Activated naive CD4-positive, alpha-beta T cell treated with anti-CD3 and anti-CD28 coated beads for 36 hours (primary cell): ENCODE measurements at regions not wholly inside any gene's neighbourhood (a gene's known extent, or its start where the extent isn't known, plus 50 kb on each side); places are given as distances from the start of the nearest gene placed in this dataset.

Experiments
- CTCF ChIA-PET: fragments of 350-600 bp; sonication (Branson Sonifier 250); formaldehyde crosslinking; loops from one replicate; lab custom pipeline; 2021; ENCODE audit warnings: antibody characterized with exemption; lab: Charles Lee
- DNase-seq: peaks from one replicate; pipeline ENCODE4 v3.0.0-alpha.2; 2020
- H3K27ac Mint-ChIP-seq: one replicate; pipeline ENCODE4 v1.8.0; 2021; ENCODE audit warnings: mild to moderate bottlenecking, mixed read lengths
- H3K27me3 Mint-ChIP-seq: one replicate; pipeline ENCODE4 v1.8.0; 2021; ENCODE audit warnings: low read depth, mixed read lengths
- H3K36me3 Mint-ChIP-seq: one replicate; pipeline ENCODE4 v1.8.0; 2021; ENCODE audit warnings: low read depth, mixed read lengths
- H3K4me1 Mint-ChIP-seq: one replicate; pipeline ENCODE4 v1.8.0; 2021; ENCODE audit warnings: low read depth, mixed read lengths
- H3K4me3 Mint-ChIP-seq: one replicate; pipeline ENCODE4 v1.8.0; 2021; ENCODE audit warnings: mild to moderate bottlenecking, moderate library complexity, mixed read lengths
- H3K9me3 Mint-ChIP-seq: one replicate; pipeline ENCODE4 v1.8.0; 2021; ENCODE audit warnings: mixed read lengths
- intact Hi-C: fragments of 100-400 bp; cut with micrococcal nuclease; formaldehyde crosslinking; loops from one replicate; pipeline ENCODE4 v1.15.1; 2023

- no peak for DNase-seq
- Mint-ChIP-seq H3K36me3 (no peaks in the 10 kb centered on the region), H3K4me1 (no peaks in the 10 kb centered on the region), H3K9me3 (peaks cover 4% of the 10 kb centered on the region), H3K4me3 (no peak overlapping the region), H3K27ac (no peak overlapping the region), H3K27me3 (no peaks in the 10 kb centered on the region)
- intact Hi-C loops: no loop called here
- CTCF ChIA-PET: interaction anchor here (1.0 kb wide), 1 partner anchor 109 kb away, joined by 3 read pairs; no protein-coding TSS in a partner anchor
These were observed 503.4 kb downstream of the CCDC85A start for GRCh38 chr2:56687169-56687568.

GRCh38 chr2:56688661-56689060 is 504.9 kb downstream of the CCDC85A start:
- DNase-seq: no peak
- CTCF ChIA-PET: no interaction called here
- intact Hi-C loops: no loop called here
- no peaks in the 10 kb centered on the region for H3K27me3 Mint-ChIP-seq
- H3K27ac Mint-ChIP-seq: no peak overlapping the region
- H3K9me3 Mint-ChIP-seq: peaks cover 4% of the 10 kb centered on the region
- H3K4me3 Mint-ChIP-seq: no peak overlapping the region
- H3K4me1 Mint-ChIP-seq: no peaks in the 10 kb centered on the region
- no peaks in the 10 kb centered on the region for H3K36me3 Mint-ChIP-seq

- CTCF ChIA-PET: no interaction called here
- Mint-ChIP-seq H3K4me3 (no peak overlapping the region), H3K4me1 (no peaks in the 10 kb centered on the region), H3K36me3 (no peaks in the 10 kb centered on the region), H3K27ac (no peak overlapping the region), H3K27me3 (no peaks in the 10 kb centered on the region), H3K9me3 (peaks cover 4% of the 10 kb centered on the region)
- DNase-seq: no peak
- intact Hi-C loops: no loop called here
These were observed 509.7 kb downstream of the CCDC85A start for GRCh38 chr2:56693501-56693900.

GRCh38 chr2:56703001-56703400 is 519.2 kb downstream of the CCDC85A start:
- intact Hi-C loops: no loop called here
- no peaks in the 10 kb centered on the region for H3K36me3 Mint-ChIP-seq
- no peaks in the 10 kb centered on the region for H3K27me3 Mint-ChIP-seq
- no peak overlapping the region for H3K4me3 Mint-ChIP-seq
- H3K9me3 Mint-ChIP-seq: peaks cover 5% of the 10 kb centered on the region
- DNase-seq: no peak
- CTCF ChIA-PET: no interaction called here
- H3K27ac Mint-ChIP-seq: no peak overlapping the region
- no peaks in the 10 kb centered on the region for H3K4me1 Mint-ChIP-seq

GRCh38 chr2:56705713-56706112 is 521.9 kb downstream of the CCDC85A start:
- no peaks in the 10 kb centered on the region for H3K9me3 Mint-ChIP-seq
- no peak for DNase-seq
- CTCF ChIA-PET: no interaction called here
- H3K27me3 Mint-ChIP-seq: no peaks in the 10 kb centered on the region
- H3K27ac Mint-ChIP-seq: no peak overlapping the region
- intact Hi-C loops: no loop called here
- no peaks in the 10 kb centered on the region for H3K36me3 Mint-ChIP-seq
- H3K4me3 Mint-ChIP-seq: no peak overlapping the region
- H3K4me1 Mint-ChIP-seq: no peaks in the 10 kb centered on the region

GRCh38 chr2:56707218-56707617 is 523.4 kb downstream of the CCDC85A start:
- Mint-ChIP-seq H3K4me1 (no peaks in the 10 kb centered on the region), H3K27ac (no peak overlapping the region), H3K27me3 (no peaks in the 10 kb centered on the region), H3K4me3 (no peak overlapping the region), H3K9me3 (peaks cover 3% of the 10 kb centered on the region), H3K36me3 (no peaks in the 10 kb centered on the region)
- CTCF ChIA-PET: no interaction called here
- no peak for DNase-seq
- intact Hi-C loops: no loop called here

GRCh38 chr2:56707650-56708049 is 523.9 kb downstream of the CCDC85A start:
- CTCF ChIA-PET: no interaction called here
- H3K27me3 Mint-ChIP-seq: no peaks in the 10 kb centered on the region
- peaks cover 3% of the 10 kb centered on the region for H3K9me3 Mint-ChIP-seq
- no peaks in the 10 kb centered on the region for H3K4me1 Mint-ChIP-seq
- no peak for DNase-seq
- no peak overlapping the region for H3K4me3 Mint-ChIP-seq
- H3K27ac Mint-ChIP-seq: no peak overlapping the region
- H3K36me3 Mint-ChIP-seq: no peaks in the 10 kb centered on the region
- intact Hi-C loops: no loop called here

GRCh38 chr2:56709181-56709580 is 525.4 kb downstream of the CCDC85A start:
- Mint-ChIP-seq H3K4me3 (no peak overlapping the region), H3K36me3 (no peaks in the 10 kb centered on the region), H3K27ac (no peak overlapping the region), H3K27me3 (no peaks in the 10 kb centered on the region), H3K9me3 (peaks cover 3% of the 10 kb centered on the region), H3K4me1 (no peaks in the 10 kb centered on the region)
- intact Hi-C loops: no loop called here
- no peak for DNase-seq
- CTCF ChIA-PET: interaction anchor here (1.0 kb wide), 1 partner anchor 44 kb away, joined by 4 read pairs; no protein-coding TSS in a partner anchor

GRCh38 chr2:56713161-56713676 is 529.4 kb downstream of the CCDC85A start:
- Mint-ChIP-seq H3K27ac (no peak overlapping the region), H3K4me1 (no peaks in the 10 kb centered on the region), H3K27me3 (no peaks in the 10 kb centered on the region), H3K9me3 (peaks cover 3% of the 10 kb centered on the region), H3K36me3 (no peaks in the 10 kb centered on the region), H3K4me3 (no peak overlapping the region)
- no peak for DNase-seq
- intact Hi-C loops: no loop called here
- CTCF ChIA-PET: no interaction called here

- intact Hi-C loops: no loop called here
- Mint-ChIP-seq H3K9me3 (peaks cover 3% of the 10 kb centered on the region), H3K4me3 (no peak overlapping the region), H3K27ac (no peak overlapping the region), H3K36me3 (no peaks in the 10 kb centered on the region), H3K4me1 (no peaks in the 10 kb centered on the region), H3K27me3 (no peaks in the 10 kb centered on the region)
- no peak for DNase-seq
- CTCF ChIA-PET: no interaction called here
These were observed 530.2 kb downstream of the CCDC85A start for GRCh38 chr2:56713978-56714377.

GRCh38 chr2:56714400-56714799 is 530.6 kb downstream of the CCDC85A start:
- CTCF ChIA-PET: no interaction called here
- intact Hi-C loops: no loop called here
- Mint-ChIP-seq H3K36me3 (no peaks in the 10 kb centered on the region), H3K4me1 (no peaks in the 10 kb centered on the region), H3K27me3 (no peaks in the 10 kb centered on the region), H3K4me3 (no peak overlapping the region), H3K9me3 (peaks cover 4% of the 10 kb centered on the region), H3K27ac (no peak overlapping the region)
- no peak for DNase-seq

- Mint-ChIP-seq H3K9me3 (peaks cover 6% of the 10 kb centered on the region), H3K27me3 (no peaks in the 10 kb centered on the region), H3K4me3 (no peak overlapping the region), H3K36me3 (no peaks in the 10 kb centered on the region), H3K27ac (no peak overlapping the region), H3K4me1 (no peaks in the 10 kb centered on the region)
- DNase-seq: no peak
- intact Hi-C loops: no loop called here
- CTCF ChIA-PET: no interaction called here
These were observed 531.9 kb downstream of the CCDC85A start for GRCh38 chr2:56715683-56716082.

GRCh38 chr2:56718413-56718812 is 534.6 kb downstream of the CCDC85A start:
- Mint-ChIP-seq H3K4me1 (no peaks in the 10 kb centered on the region), H3K27me3 (no peaks in the 10 kb centered on the region), H3K4me3 (no peak overlapping the region), H3K36me3 (no peaks in the 10 kb centered on the region), H3K27ac (no peak overlapping the region), H3K9me3 (peaks cover 9% of the 10 kb centered on the region)
- CTCF ChIA-PET: no interaction called here
- no peak for DNase-seq
- intact Hi-C loops: no loop called here
